ENCODE measurements at regions not wholly inside any gene's neighbourhood (a gene's known extent, or its start where the extent isn't known, plus 50 kb on each side); places are given as distances from the start of the nearest gene placed in this dataset.

DNA sequence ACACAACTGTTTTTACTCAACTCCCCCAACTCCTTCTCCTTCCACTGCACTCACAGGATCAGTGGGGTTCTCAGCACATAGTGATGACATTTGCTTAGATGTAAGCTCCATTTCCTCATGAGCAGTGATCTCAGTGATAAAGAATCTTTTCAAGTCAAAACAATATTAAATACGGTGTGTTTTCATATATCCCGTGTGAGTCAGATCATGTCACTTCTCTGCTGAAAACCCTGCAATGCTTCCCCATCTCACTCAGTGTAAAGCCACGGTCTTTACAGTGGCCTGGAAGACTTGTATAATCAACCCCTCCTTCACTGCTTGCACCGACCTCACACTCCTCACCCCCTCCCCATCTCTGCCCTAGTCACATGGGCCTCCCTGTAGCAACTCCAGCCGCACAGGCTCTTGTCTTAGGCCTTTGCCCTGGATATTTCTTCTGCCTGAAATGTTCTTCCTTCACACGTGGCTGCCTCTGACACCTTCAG lies 149.7 kb upstream of the ARHGAP5 start:
- TF ChIP-seq, protein P1, sequence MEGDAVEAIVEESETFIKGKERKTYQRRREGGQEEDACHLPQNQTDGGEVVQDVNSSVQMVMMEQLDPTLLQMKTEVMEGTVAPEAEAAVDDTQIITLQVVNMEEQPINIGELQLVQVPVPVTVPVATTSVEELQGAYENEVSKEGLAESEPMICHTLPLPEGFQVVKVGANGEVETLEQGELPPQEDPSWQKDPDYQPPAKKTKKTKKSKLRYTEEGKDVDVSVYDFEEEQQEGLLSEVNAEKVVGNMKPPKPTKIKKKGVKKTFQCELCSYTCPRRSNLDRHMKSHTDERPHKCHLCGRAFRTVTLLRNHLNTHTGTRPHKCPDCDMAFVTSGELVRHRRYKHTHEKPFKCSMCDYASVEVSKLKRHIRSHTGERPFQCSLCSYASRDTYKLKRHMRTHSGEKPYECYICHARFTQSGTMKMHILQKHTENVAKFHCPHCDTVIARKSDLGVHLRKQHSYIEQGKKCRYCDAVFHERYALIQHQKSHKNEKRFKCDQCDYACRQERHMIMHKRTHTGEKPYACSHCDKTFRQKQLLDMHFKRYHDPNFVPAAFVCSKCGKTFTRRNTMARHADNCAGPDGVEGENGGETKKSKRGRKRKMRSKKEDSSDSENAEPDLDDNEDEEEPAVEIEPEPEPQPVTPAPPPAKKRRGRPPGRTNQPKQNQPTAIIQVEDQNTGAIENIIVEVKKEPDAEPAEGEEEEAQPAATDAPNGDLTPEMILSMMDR (IDR thresholded peaks at IDR 0.05; ENCODE audit: low read depth, low read length, poor library complexity, severe bottlenecking): no peak
- no peak for TF ChIP-seq EZH2phosphoT487 (IDR thresholded peaks at IDR 0.05; ENCODE audit: borderline replicate concordance, low read length)

Data from DOHH2 (cell line).